HepG2 (cell line): ENCODE measurements at regions not wholly inside any gene's neighbourhood (a gene's known extent, or its start where the extent isn't known, plus 50 kb on each side); places are given as distances from the start of the nearest gene placed in this dataset.

Experiments
- ATAC-seq: fragments of 200-7000 bp; cut with Tn5 transposase; 3 replicates; pipeline ENCODE4 v1.9.1; 2020; ENCODE audit warnings: mild to moderate bottlenecking, moderate library complexity
- BruUV-seq: library from RNA; stranded (reverse); fragments of 400-500 nt; replicated peaks from 2 replicates; lab custom pipeline; 2021; lab: Mats Ljungman, UMichigan
- CTCF ChIA-PET: fragments of 300-600 bp; formaldehyde crosslinking; extraction: SDS; loops from one replicate; lab custom pipeline; 2021; ENCODE audit warnings: low total read pairs, inconsistent platforms, low intra/inter-chr PET ratio; lab: Yijun Ruan, JAX
- POLR2A ChIA-PET: fragments of 350-600 bp; sonication (Branson Sonifier 250); formaldehyde crosslinking; loops from one replicate; lab custom pipeline; 2020; ENCODE audit warnings: antibody characterized with exemption, inconsistent platforms; lab: Yijun Ruan, JAX
- DNase-seq: peaks from one replicate; pipeline ENCODE4 v3.0.0-alpha.2; 2015; ENCODE audit warnings: low spot score
- FAIRE-seq: peaks from 3 replicates; lab custom pipeline; 2011; peaks lifted over from hg19 to GRCh38; lab: Jason Lieb, UNC
- H2AFZ ChIP-seq: one replicate; pipeline ENCODE4 v1.6.1; 2011; ENCODE audit warnings: low read length, inconsistent platforms
- H3K27ac ChIP-seq: fragments of 300-600 bp; 3 replicates; pipeline ENCODE4 v1.8.0; 2011; ENCODE audit warnings: mixed run types, mild to moderate bottlenecking, mixed read lengths, low read length, inconsistent platforms; ENCODE audit not compliant: insufficient read depth; ENCODE audit errors: extremely low read length
- H3K27me3 ChIP-seq, 2 experiments: fragments of 200-600 bp in 1 of 2; 2 replicates in 1 of 2; 3 replicates in 1 of 2; pipeline versions ENCODE4 v1.6.0 to v1.8.0; 2011; ENCODE audit warnings: low read length in 2 of 2, mild to moderate bottlenecking in 2 of 2, moderate library complexity in 2 of 2, inconsistent platforms in 1 of 2; ENCODE audit not compliant: insufficient read depth in 2 of 2, control insufficient read depth in 1 of 2
- H3K36me3 ChIP-seq, 2 experiments: fragments of 200-600 bp in 1 of 2; replicated peaks in 1 of 2; 2 replicates in 1 of 2; 3 replicates in 1 of 2; pipeline versions ENCODE4 v1.5.1 to v1.8.0; 2011; ENCODE audit warnings: low read length in 2 of 2, inconsistent platforms in 1 of 2; ENCODE audit not compliant: insufficient read depth in 2 of 2, control insufficient read depth in 1 of 2
- H3K4me1 ChIP-seq: 2 replicates; pipeline ENCODE4 v1.5.1; 2012; ENCODE audit warnings: low read length, inconsistent platforms; ENCODE audit not compliant: insufficient read depth
- H3K4me2 ChIP-seq: 2 replicates; pipeline ENCODE4 v1.6.0; 2011; ENCODE audit warnings: low read depth, low read length, inconsistent platforms
- H3K4me3 ChIP-seq, 3 experiments: fragments of 200-600 bp in 1 of 3; sonication (generic), shearing (Covaris generic) in 1 of 3; replicated peaks in 1 of 3; 2 replicates each; pipeline ENCODE4 v1.5.1; 2011 to 2016; ENCODE audit warnings: low read length in 3 of 3, inconsistent platforms in 2 of 3, low read depth in 2 of 3, mild to moderate bottlenecking in 2 of 3, control low read depth in 1 of 3, mixed read lengths in 1 of 3; ENCODE audit not compliant: insufficient read depth in 1 of 3
- H3K79me2 ChIP-seq: one replicate; pipeline ENCODE4 v1.6.1; 2011; ENCODE audit warnings: low read length, inconsistent platforms; ENCODE audit not compliant: insufficient read depth
- H3K9ac ChIP-seq: 2 replicates; pipeline ENCODE4 v1.6.0; 2011; ENCODE audit warnings: mild to moderate bottlenecking, low read depth, low read length, inconsistent platforms; ENCODE audit not compliant: insufficient read depth
- H3K9me3 ChIP-seq: 2 replicates; pipeline ENCODE4 v1.5.1; 2012; ENCODE audit warnings: mild to moderate bottlenecking, low read length
- H4K20me1 ChIP-seq: 2 replicates; pipeline ENCODE4 v1.6.0; 2011; ENCODE audit warnings: inconsistent platforms, mild to moderate bottlenecking, low read length, moderate library complexity; ENCODE audit not compliant: insufficient read depth
- NAIF1 ChIP-seq: sonication (generic); formaldehyde crosslinking; IDR thresholded peaks from 2 replicates; pipeline ENCODE4 v1.5.0; 2020; ENCODE audit warnings: mild to moderate bottlenecking, missing genetic modification reagents, borderline replicate concordance
- NFIC ChIP-seq: IDR thresholded peaks from 2 replicates; pipeline ENCODE4 v1.6.1; 2012; ENCODE audit warnings: mild to moderate bottlenecking, low read length, inconsistent platforms
- PHF5A ChIP-seq: IDR thresholded peaks from one replicate; pipeline ENCODE4 v1.6.1; 2018; ENCODE audit warnings: low read depth, missing genetic modification reagents; ENCODE audit not compliant: unreplicated experiment
- SP5 ChIP-seq: IDR thresholded peaks from 2 replicates; pipeline ENCODE4 v1.6.1; 2016; ENCODE audit warnings: low read depth, borderline replicate concordance
- ZBTB38 ChIP-seq: sonication (generic); formaldehyde crosslinking; IDR thresholded peaks from 2 replicates; pipeline ENCODE4 v1.5.1; 2020; ENCODE audit warnings: mild to moderate bottlenecking, missing genetic modification reagents
- ZNF230 ChIP-seq: sonication (generic); formaldehyde crosslinking; IDR thresholded peaks from 2 replicates; pipeline ENCODE4 v1.4.0; 2020; ENCODE audit warnings: mild to moderate bottlenecking, missing genetic modification reagents
- ZNF577 ChIP-seq: sonication (generic); formaldehyde crosslinking; IDR thresholded peaks from 2 replicates; pipeline ENCODE4 v1.4.0; 2020; ENCODE audit warnings: mild to moderate bottlenecking, low read depth, missing genetic modification reagents, borderline replicate concordance
- ZNF672 ChIP-seq: sonication (generic); formaldehyde crosslinking; IDR thresholded peaks from 2 replicates; pipeline ENCODE4 v1.8.1; 2022; ENCODE audit warnings: missing genetic modification reagents
- ZNF891 ChIP-seq: sonication (generic); formaldehyde crosslinking; IDR thresholded peaks from 2 replicates; pipeline ENCODE4 v1.5.0; 2020; ENCODE audit warnings: mild to moderate bottlenecking, missing genetic modification reagents
- WGBS: methylation state at CpG from one replicate; pipeline ENCODE4 v1.1.6; 2017; ENCODE audit warnings: low lambda C conversion rate; 5-methylcytosine and 5-hydroxymethylcytosine counted together
- in situ Hi-C: cut with HindIII; loops from 2 replicates; pipeline ENCODE4 v1.10.0; 2017; ENCODE audit warnings: low pct_unique_long_range_greater_than_20kb; ENCODE audit not compliant: extremely low pct_ligation_motif_present
- intact Hi-C: fragments of 100-400 bp; cut with micrococcal nuclease; formaldehyde crosslinking; loops from one replicate; pipeline ENCODE4 v1.10.0; 2022; ENCODE audit not compliant: unreplicated experiment
- TF ChIP-seq, protein P1 (sequence below): IDR thresholded peaks from 2 replicates; pipeline ENCODE4 v1.6.1; 2016; ENCODE audit warnings: low read depth, borderline replicate concordance
- TF ChIP-seq, protein P2 (sequence below): sonication (generic); formaldehyde crosslinking; IDR thresholded peaks from 2 replicates; pipeline ENCODE4 v1.5.0; 2020; ENCODE audit warnings: mild to moderate bottlenecking, missing genetic modification reagents
- TF ChIP-seq, protein P3 (sequence below): sonication (generic); formaldehyde crosslinking; IDR thresholded peaks from 2 replicates; pipeline ENCODE4 v1.4.0; 2020; ENCODE audit warnings: missing genetic modification reagents
- TF ChIP-seq, protein P4 (sequence below): sonication (generic); formaldehyde crosslinking; conservative IDR thresholded peaks from 2 replicates; pipeline ENCODE4 v1.4.0; 2020; ENCODE audit warnings: missing genetic modification reagents

GRCh38 chr7:36015733-36016132 lies 137.3 kb upstream of the EEPD1 start:
- peaks cover 2 to 31% of the 10 kb centered on the region in 2 experiments; a peak in 3 of 5 replicates for H3K27me3 ChIP-seq
- no peaks in the 10 kb centered on the region for H4K20me1 ChIP-seq
- H3K36me3 ChIP-seq: no peaks in the 10 kb centered on the region
- intact Hi-C loops: no loop called here
- H2AFZ ChIP-seq: no peak overlapping the region
- TF ChIP-seq, protein P1, sequence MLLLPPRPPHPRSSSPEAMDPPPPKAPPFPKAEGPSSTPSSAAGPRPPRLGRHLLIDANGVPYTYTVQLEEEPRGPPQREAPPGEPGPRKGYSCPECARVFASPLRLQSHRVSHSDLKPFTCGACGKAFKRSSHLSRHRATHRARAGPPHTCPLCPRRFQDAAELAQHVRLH: no peak
- no peak for TF ChIP-seq ZBTB38 (CRISPR knock-in tag)
- TF ChIP-seq ZNF891 (CRISPR knock-in tag): no peak
- no peak for TF ChIP-seq NAIF1
- no peak for TF ChIP-seq ZNF577 (CRISPR knock-in tag)
- TF ChIP-seq NFIC: no peak
- TF ChIP-seq PHF5A: no peak
- TF ChIP-seq, protein P2, sequence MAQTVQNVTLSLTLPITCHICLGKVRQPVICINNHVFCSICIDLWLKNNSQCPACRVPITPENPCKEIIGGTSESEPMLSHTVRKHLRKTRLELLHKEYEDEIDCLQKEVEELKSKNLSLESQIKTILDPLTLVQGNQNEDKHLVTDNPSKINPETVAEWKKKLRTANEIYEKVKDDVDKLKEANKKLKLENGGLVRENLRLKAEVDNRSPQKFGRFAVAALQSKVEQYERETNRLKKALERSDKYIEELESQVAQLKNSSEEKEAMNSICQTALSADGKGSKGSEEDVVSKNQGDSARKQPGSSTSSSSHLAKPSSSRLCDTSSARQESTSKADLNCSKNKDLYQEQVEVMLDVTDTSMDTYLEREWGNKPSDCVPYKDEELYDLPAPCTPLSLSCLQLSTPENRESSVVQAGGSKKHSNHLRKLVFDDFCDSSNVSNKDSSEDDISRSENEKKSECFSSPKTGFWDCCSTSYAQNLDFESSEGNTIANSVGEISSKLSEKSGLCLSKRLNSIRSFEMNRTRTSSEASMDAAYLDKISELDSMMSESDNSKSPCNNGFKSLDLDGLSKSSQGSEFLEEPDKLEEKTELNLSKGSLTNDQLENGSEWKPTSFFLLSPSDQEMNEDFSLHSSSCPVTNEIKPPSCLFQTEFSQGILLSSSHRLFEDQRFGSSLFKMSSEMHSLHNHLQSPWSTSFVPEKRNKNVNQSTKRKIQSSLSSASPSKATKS (CRISPR knock-in tag): no peak
- TF ChIP-seq SP5 (CRISPR knock-in tag): no peak
- TF ChIP-seq, protein P3, sequence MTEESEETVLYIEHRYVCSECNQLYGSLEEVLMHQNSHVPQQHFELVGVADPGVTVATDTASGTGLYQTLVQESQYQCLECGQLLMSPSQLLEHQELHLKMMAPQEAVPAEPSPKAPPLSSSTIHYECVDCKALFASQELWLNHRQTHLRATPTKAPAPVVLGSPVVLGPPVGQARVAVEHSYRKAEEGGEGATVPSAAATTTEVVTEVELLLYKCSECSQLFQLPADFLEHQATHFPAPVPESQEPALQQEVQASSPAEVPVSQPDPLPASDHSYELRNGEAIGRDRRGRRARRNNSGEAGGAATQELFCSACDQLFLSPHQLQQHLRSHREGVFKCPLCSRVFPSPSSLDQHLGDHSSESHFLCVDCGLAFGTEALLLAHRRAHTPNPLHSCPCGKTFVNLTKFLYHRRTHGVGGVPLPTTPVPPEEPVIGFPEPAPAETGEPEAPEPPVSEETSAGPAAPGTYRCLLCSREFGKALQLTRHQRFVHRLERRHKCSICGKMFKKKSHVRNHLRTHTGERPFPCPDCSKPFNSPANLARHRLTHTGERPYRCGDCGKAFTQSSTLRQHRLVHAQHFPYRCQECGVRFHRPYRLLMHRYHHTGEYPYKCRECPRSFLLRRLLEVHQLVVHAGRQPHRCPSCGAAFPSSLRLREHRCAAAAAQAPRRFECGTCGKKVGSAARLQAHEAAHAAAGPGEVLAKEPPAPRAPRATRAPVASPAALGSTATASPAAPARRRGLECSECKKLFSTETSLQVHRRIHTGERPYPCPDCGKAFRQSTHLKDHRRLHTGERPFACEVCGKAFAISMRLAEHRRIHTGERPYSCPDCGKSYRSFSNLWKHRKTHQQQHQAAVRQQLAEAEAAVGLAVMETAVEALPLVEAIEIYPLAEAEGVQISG (CRISPR knock-in tag): no peak
- TF ChIP-seq, protein P4, sequence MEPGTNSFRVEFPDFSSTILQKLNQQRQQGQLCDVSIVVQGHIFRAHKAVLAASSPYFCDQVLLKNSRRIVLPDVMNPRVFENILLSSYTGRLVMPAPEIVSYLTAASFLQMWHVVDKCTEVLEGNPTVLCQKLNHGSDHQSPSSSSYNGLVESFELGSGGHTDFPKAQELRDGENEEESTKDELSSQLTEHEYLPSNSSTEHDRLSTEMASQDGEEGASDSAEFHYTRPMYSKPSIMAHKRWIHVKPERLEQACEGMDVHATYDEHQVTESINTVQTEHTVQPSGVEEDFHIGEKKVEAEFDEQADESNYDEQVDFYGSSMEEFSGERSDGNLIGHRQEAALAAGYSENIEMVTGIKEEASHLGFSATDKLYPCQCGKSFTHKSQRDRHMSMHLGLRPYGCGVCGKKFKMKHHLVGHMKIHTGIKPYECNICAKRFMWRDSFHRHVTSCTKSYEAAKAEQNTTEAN: no peak
- no peak for TF ChIP-seq ZNF230 (CRISPR knock-in tag)
- TF ChIP-seq ZNF672 (CRISPR knock-in tag): no peak
- WGBS: 2% methylated on average over 2 of the region's 2 CpGs
- BruUV-seq: no TSS peak
- in situ Hi-C loops: no loop called here
- ChIA-PET POLR2A (no interaction called here), CTCF (no interaction called here)
- H3K4me3 ChIP-seq: no peak overlapping the region
- no peak overlapping the region for H3K4me2 ChIP-seq
- no peaks in the 10 kb centered on the region for H3K4me1 ChIP-seq
- DNase-seq: no peak
- no peak overlapping the region for H3K27ac ChIP-seq
- no peak overlapping the region for H3K9ac ChIP-seq
- H3K9me3 ChIP-seq: no peaks in the 10 kb centered on the region
- FAIRE-seq: no peak
- no peak for ATAC-seq
- no peaks in the 10 kb centered on the region for H3K79me2 ChIP-seq
